ENCODE measurements at regions not wholly inside any gene's neighbourhood (a gene's known extent, or its start where the extent isn't known, plus 50 kb on each side); places are given as distances from the start of the nearest gene placed in this dataset.

- H3K4me3 Mint-ChIP-seq, result no peak overlapping the region
- ChIA-PET CTCF (no interaction called here), POLR2A (no interaction called here)
- Histone ChIP-seq H3K9me3 (ENCODE audit: low read length) (no peaks in the 10 kb centered on the region), H3K4me1 (ENCODE audit: insufficient read depth, low read length) (no peaks in the 10 kb centered on the region), H3K36me3 (ENCODE audit: insufficient read depth, low read length) (no peaks in the 10 kb centered on the region), H3K4me3 (ENCODE audit: low read length) (no peak overlapping the region), H3K27me3 (ENCODE audit: insufficient read depth, low read length, poor library complexity, severe bottlenecking) (no peaks in the 10 kb centered on the region), H3K27ac (ENCODE audit: low read depth, low read length) (no peak overlapping the region)
- DNase-seq, result no peak
- H3K9me3 Mint-ChIP-seq, result peaks cover 3 to 14% (median 9%) of the 10 kb centered on the region in 5 donors
- no peak overlapping the region for H3K27ac Mint-ChIP-seq
- H3K36me3 Mint-ChIP-seq, result no peaks in the 10 kb centered on the region
- no peaks in the 10 kb centered on the region for H3K4me1 Mint-ChIP-seq
- H3K27me3 Mint-ChIP-seq, result no peaks in the 10 kb centered on the region
Measured at GRCh38 chr1:81233591-81233990, 567.1 kb upstream of the ADGRL2 start.

GRCh38 chr1:81232420-81232819, 568.3 kb upstream of the ADGRL2 start:
- POLR2A ChIA-PET, result no interaction called here
- Mint-ChIP-seq H3K4me1 (no peaks in the 10 kb centered on the region), H3K4me3 (no peak overlapping the region), H3K27me3 (no peaks in the 10 kb centered on the region), H3K36me3 (no peaks in the 10 kb centered on the region), H3K9me3 (peaks cover 3 to 14% (median 8%) of the 10 kb centered on the region in 5 donors), H3K27ac (no peak overlapping the region)
- Histone ChIP-seq H3K4me3 (ENCODE audit: low read length) (no peak overlapping the region), H3K4me1 (ENCODE audit: insufficient read depth, low read length) (no peaks in the 10 kb centered on the region), H3K9me3 (ENCODE audit: low read length) (no peaks in the 10 kb centered on the region), H3K36me3 (ENCODE audit: insufficient read depth, low read length) (no peaks in the 10 kb centered on the region), H3K27me3 (ENCODE audit: insufficient read depth, low read length, poor library complexity, severe bottlenecking) (no peaks in the 10 kb centered on the region), H3K27ac (ENCODE audit: low read depth, low read length) (no peak overlapping the region)
- CTCF ChIA-PET, result no interaction called here
- DNase-seq, result no peak

- Histone ChIP-seq H3K27ac (ENCODE audit: low read depth, low read length) (no peak overlapping the region), H3K27me3 (ENCODE audit: insufficient read depth, low read length, poor library complexity, severe bottlenecking) (no peaks in the 10 kb centered on the region), H3K4me3 (ENCODE audit: low read length) (no peak overlapping the region), H3K36me3 (ENCODE audit: insufficient read depth, low read length) (no peaks in the 10 kb centered on the region), H3K4me1 (ENCODE audit: insufficient read depth, low read length) (no peaks in the 10 kb centered on the region), H3K9me3 (ENCODE audit: low read length) (no peaks in the 10 kb centered on the region)
- Mint-ChIP-seq H3K4me3 (no peak overlapping the region), H3K9me3 (peaks cover 3 to 14% (median 6%) of the 10 kb centered on the region in 5 donors), H3K36me3 (no peaks in the 10 kb centered on the region), H3K27ac (no peak overlapping the region), H3K27me3 (no peaks in the 10 kb centered on the region), H3K4me1 (no peaks in the 10 kb centered on the region)
- no peak for DNase-seq
- ChIA-PET POLR2A (no interaction called here), CTCF (no interaction called here)
Measured at GRCh38 chr1:81231729-81232038, 569.0 kb upstream of the ADGRL2 start.

GRCh38 chr1:81230983-81231728, 569.6 kb upstream of the ADGRL2 start:
- Mint-ChIP-seq H3K27me3 (no peaks in the 10 kb centered on the region), H3K4me3 (no peak overlapping the region), H3K27ac (no peak overlapping the region), H3K4me1 (no peaks in the 10 kb centered on the region), H3K36me3 (no peaks in the 10 kb centered on the region), H3K9me3 (peaks cover 3 to 14% (median 9%) of the 10 kb centered on the region in 5 donors)
- Histone ChIP-seq H3K36me3 (ENCODE audit: insufficient read depth, low read length) (no peaks in the 10 kb centered on the region), H3K4me1 (ENCODE audit: insufficient read depth, low read length) (no peaks in the 10 kb centered on the region), H3K27ac (ENCODE audit: low read depth, low read length) (no peak overlapping the region), H3K9me3 (ENCODE audit: low read length) (no peaks in the 10 kb centered on the region), H3K4me3 (ENCODE audit: low read length) (no peak overlapping the region), H3K27me3 (ENCODE audit: insufficient read depth, low read length, poor library complexity, severe bottlenecking) (no peaks in the 10 kb centered on the region)
- DNase-seq, result no peak
- POLR2A ChIA-PET, result no interaction called here
- CTCF ChIA-PET, result no interaction called here

GRCh38 chr1:81228926-81229325, 571.8 kb upstream of the ADGRL2 start:
- ChIA-PET POLR2A (no interaction called here), CTCF (no interaction called here)
- H3K4me3 ChIP-seq (ENCODE audit: low read length), result no peak overlapping the region
- H3K27ac ChIP-seq (ENCODE audit: low read depth, low read length), result no peak overlapping the region
- H3K4me1 ChIP-seq (ENCODE audit: insufficient read depth, low read length), result no peaks in the 10 kb centered on the region
- H3K27me3 Mint-ChIP-seq, result no peaks in the 10 kb centered on the region
- no peaks in the 10 kb centered on the region for H3K9me3 ChIP-seq (ENCODE audit: low read length)
- H3K36me3 Mint-ChIP-seq, result no peaks in the 10 kb centered on the region
- H3K27me3 ChIP-seq (ENCODE audit: insufficient read depth, low read length, poor library complexity, severe bottlenecking), result no peaks in the 10 kb centered on the region
- H3K4me3 Mint-ChIP-seq, result no peak overlapping the region
- no peaks in the 10 kb centered on the region for H3K4me1 Mint-ChIP-seq
- H3K9me3 Mint-ChIP-seq, result peaks cover 3 to 19% (median 8%) of the 10 kb centered on the region in 5 donors
- H3K36me3 ChIP-seq (ENCODE audit: insufficient read depth, low read length), result no peaks in the 10 kb centered on the region
- H3K27ac Mint-ChIP-seq, result no peak overlapping the region
- DNase-seq, result no peak

GRCh38 chr1:81226603-81226928, 574.2 kb upstream of the ADGRL2 start:
- H3K27ac ChIP-seq (ENCODE audit: low read depth, low read length), result no peak overlapping the region
- H3K9me3 ChIP-seq (ENCODE audit: low read length), result no peaks in the 10 kb centered on the region
- H3K27me3 ChIP-seq (ENCODE audit: insufficient read depth, low read length, poor library complexity, severe bottlenecking), result no peaks in the 10 kb centered on the region
- no peaks in the 10 kb centered on the region for H3K4me1 ChIP-seq (ENCODE audit: insufficient read depth, low read length)
- Mint-ChIP-seq H3K4me1 (no peaks in the 10 kb centered on the region), H3K4me3 (no peak overlapping the region), H3K27ac (no peak overlapping the region), H3K9me3 (peaks cover 4 to 19% (median 9%) of the 10 kb centered on the region in 5 donors), H3K27me3 (no peaks in the 10 kb centered on the region), H3K36me3 (no peaks in the 10 kb centered on the region)
- POLR2A ChIA-PET, result no interaction called here
- no peak for DNase-seq
- H3K4me3 ChIP-seq (ENCODE audit: low read length), result no peak overlapping the region
- CTCF ChIA-PET, result no interaction called here
- H3K36me3 ChIP-seq (ENCODE audit: insufficient read depth, low read length), result no peaks in the 10 kb centered on the region

- POLR2A ChIA-PET, result no interaction called here
- no peaks in the 10 kb centered on the region for H3K36me3 ChIP-seq (ENCODE audit: insufficient read depth, low read length)
- Mint-ChIP-seq H3K4me1 (no peaks in the 10 kb centered on the region), H3K27ac (no peak overlapping the region), H3K36me3 (peaks cover 0 to 1% (median 0%) of the 10 kb centered on the region in 3 donors), H3K9me3 (peaks cover 3 to 19% (median 5%) of the 10 kb centered on the region in 5 donors), H3K27me3 (no peaks in the 10 kb centered on the region), H3K4me3 (no peak overlapping the region)
- no peaks in the 10 kb centered on the region for H3K4me1 ChIP-seq (ENCODE audit: insufficient read depth, low read length)
- no peak for DNase-seq
- no peaks in the 10 kb centered on the region for H3K9me3 ChIP-seq (ENCODE audit: low read length)
- H3K4me3 ChIP-seq (ENCODE audit: low read length), result no peak overlapping the region
- H3K27me3 ChIP-seq (ENCODE audit: insufficient read depth, low read length, poor library complexity, severe bottlenecking), result no peaks in the 10 kb centered on the region
- CTCF ChIA-PET, result interaction anchor here (0.6 kb wide), 1 partner anchor 326 kb away, joined by 3 read pairs; no protein-coding TSS in a partner anchor
- H3K27ac ChIP-seq (ENCODE audit: low read depth, low read length), result no peak overlapping the region
Measured at GRCh38 chr1:81225789-81226602, 574.7 kb upstream of the ADGRL2 start.

GRCh38 chr1:81224222-81224621, 576.5 kb upstream of the ADGRL2 start:
- no peaks in the 10 kb centered on the region for H3K9me3 ChIP-seq (ENCODE audit: low read length)
- no peak overlapping the region for H3K4me3 Mint-ChIP-seq
- no peaks in the 10 kb centered on the region for H3K4me1 Mint-ChIP-seq
- POLR2A ChIA-PET, result no interaction called here
- no peak overlapping the region for H3K27ac Mint-ChIP-seq
- H3K27me3 ChIP-seq (ENCODE audit: insufficient read depth, low read length, poor library complexity, severe bottlenecking), result no peaks in the 10 kb centered on the region
- no peaks in the 10 kb centered on the region for H3K36me3 ChIP-seq (ENCODE audit: insufficient read depth, low read length)
- no peak for DNase-seq
- CTCF ChIA-PET, result no interaction called here
- no peaks in the 10 kb centered on the region for H3K4me1 ChIP-seq (ENCODE audit: insufficient read depth, low read length)
- no peaks in the 10 kb centered on the region for H3K27me3 Mint-ChIP-seq
- no peak overlapping the region for H3K27ac ChIP-seq (ENCODE audit: low read depth, low read length)
- peaks cover 0 to 1% (median 0%) of the 10 kb centered on the region in 3 donors for H3K36me3 Mint-ChIP-seq
- H3K4me3 ChIP-seq (ENCODE audit: low read length), result no peak overlapping the region
- peaks cover 3 to 16% (median 5%) of the 10 kb centered on the region in 5 donors for H3K9me3 Mint-ChIP-seq
